GM18519 (cell line): ENCODE measurements at regions not wholly inside any gene's neighbourhood (a gene's known extent, or its start where the extent isn't known, plus 50 kb on each side); places are given as distances from the start of the nearest gene placed in this dataset.
"Not testable (repeated sequence)": the region's sequence is repeated elsewhere in the genome, so short reads cannot be mapped to it uniquely, and the experiment has no call there.

Experiments used
- ATAC-seq: cut with Tn5 transposase; IDR thresholded peaks from one replicate; pipeline ENCODE4 v1.9.1; 2021; ENCODE audit warnings: mild to moderate bottlenecking, moderate library complexity; ENCODE audit not compliant: unreplicated experiment, low FRiP score

DNA sequence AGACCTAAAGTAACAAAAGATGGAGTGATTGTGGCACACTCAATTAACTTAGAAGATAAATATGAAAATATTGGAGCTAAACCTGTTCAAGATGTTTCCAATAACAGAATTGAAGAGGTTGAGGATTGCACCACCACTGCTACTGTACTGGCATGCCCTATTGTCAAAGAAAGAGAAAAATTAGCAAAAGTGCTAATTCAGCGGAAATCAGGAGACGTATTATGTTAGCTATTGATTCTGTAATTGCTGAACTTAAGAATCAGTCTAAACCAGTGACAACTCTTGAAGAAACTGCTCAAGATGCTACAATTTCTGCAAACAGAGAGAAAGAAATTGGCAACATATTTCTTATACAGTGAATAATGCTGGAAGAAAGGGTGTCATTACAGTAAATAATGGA, 754.4 kb downstream of the CDH18 start:
- ATAC-seq = no peak

- no peak for ATAC-seq
These were observed 752.9 kb downstream of the CDH18 start for GRCh38 chr5:19235101-19235584.

- no peak for ATAC-seq
These were observed 747.8 kb downstream of the CDH18 start for GRCh38 chr5:19240170-19240569.

DNA sequence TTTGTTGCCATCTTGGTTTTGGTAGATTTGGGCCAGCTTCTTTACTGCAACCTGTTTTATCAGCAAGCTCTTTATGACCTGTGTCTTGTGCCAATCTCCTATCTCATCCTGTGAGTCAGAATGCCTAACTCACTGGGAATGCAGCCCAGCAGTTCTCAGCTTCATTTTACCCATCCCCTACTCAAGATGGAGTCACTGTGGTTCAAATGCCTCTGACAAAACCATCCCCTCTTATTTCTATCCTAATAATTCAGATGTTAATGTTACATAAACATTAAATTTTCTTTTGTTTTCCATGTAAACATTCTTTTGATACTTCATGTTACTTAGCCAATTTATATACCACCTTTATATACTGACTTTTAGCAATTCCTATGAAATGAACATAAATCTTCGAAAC, 746.3 kb downstream of the CDH18 start:
- no peak for ATAC-seq

DNA sequence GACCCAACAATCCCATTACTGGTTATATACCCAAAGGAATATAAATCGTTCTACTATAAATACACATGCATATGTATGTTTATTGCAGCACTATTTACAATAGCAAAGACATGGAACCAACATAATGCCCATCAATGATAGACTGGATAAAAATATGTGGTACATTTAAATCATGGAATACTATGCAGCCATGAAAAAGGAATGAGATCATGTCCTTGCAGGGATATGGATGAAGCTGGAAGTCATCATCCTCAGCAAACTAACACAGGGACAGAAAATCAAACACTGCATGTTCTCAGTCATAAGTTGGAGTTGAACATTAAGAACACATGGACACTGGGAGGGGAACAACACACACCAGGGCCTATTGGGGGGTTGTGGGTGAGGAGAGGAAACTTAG, 741.8 kb downstream of the CDH18 start:
- ATAC-seq = not testable (repeated sequence)

- no peak for ATAC-seq
These were observed 740.7 kb downstream of the CDH18 start for GRCh38 chr5:19247302-19247701.

DNA sequence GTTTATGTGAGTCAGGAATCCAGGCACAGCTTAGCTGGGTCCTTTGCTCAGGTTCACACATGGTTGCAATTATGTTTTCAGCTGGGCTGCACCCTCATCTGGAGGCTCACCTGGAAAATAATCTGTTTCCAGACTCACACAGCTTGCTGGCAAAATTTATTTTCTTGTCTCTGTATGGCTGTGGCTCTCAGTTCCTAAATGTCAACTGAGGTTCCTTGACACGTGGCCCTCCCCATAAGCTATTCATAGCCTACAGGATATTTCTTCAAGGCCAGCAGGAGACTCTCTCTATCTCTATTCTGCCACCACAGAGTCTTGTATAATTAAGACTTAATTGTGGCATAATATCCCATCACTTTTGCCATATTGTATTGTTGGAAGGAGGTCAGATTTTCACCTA, 732.0 kb downstream of the CDH18 start:
- ATAC-seq = no peak

- ATAC-seq = no peak
These were observed 729.3 kb downstream of the CDH18 start for GRCh38 chr5:19258686-19259085.

DNA sequence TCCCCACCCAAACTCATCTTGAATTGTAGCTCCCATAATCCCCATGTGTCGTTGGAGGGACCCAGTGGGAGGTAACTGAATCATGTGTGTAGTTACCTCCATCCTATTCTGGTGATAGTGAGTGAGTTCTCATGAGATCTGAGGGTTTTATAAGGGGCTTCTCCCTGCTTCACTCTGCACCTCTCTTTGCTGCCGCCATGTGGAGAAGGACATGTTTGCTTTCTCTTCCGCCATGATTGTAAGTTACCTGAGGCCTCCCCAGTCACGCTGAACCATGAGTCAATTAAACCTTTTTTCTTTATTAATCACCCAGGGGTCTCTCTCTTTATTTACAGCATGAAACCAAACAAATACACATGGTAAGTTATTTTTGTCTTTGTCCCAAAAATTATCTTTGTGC, 726.1 kb downstream of the CDH18 start:
- ATAC-seq = no peak

DNA sequence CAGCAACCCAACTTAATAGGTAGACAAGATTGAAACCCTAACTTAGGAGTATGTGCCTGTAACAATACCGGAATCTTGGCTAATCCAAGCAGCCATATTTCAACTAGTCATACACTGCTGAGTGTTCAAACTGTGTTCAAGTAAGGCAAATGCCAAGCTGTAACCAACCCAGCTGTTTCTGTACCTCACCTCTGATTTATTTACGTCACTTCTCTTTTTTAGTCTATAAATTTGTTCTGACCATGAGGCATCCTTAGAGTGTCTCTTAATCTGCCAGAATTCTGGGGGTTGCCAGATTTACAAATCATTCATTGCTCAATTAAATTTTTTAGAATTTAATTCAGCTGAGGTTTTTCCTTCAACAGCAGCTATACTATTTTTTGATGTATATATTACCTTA, 723.2 kb downstream of the CDH18 start:
- ATAC-seq = no peak

GRCh38 chr5:19266791-19267190, 721.2 kb downstream of the CDH18 start:
- ATAC-seq = no peak

DNA sequence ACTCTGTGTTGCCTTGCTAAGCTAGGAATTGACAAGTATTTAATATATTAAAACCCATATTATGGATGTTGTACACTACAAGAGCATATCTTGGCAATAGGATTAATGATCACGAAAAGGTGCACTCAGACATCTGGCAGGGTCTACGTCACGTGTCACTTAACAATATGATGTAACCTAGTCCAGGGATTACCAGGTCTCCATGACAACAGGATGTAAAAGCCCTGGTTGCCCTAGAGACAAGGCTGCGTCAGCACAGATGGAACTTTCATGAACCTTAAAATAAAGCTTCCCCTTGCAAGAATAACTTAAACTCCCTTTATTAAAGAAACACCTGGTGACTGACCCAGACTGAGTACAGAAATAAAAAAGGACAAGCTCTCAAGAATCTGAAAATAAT, 717.8 kb downstream of the CDH18 start:
- no peak for ATAC-seq

DNA sequence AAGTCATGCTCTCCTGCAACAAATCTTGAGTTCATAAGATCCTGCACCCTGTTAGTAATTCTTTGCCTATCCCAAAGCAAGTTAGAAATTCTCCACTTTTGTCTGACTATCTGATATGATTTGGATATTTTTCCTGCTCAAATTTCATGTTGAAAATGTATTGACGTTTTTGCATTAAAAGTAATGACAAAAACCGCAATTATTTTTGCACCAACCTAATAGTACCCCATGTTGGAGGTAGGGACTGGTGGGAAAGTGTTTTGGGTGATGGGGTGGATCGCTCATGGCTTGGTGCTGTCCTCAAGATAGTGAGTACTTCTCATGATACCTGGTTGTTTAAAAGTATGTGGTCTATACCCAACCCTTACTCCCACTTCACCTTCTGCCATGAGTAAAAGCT, 713.4 kb downstream of the CDH18 start:
- ATAC-seq = no peak

DNA sequence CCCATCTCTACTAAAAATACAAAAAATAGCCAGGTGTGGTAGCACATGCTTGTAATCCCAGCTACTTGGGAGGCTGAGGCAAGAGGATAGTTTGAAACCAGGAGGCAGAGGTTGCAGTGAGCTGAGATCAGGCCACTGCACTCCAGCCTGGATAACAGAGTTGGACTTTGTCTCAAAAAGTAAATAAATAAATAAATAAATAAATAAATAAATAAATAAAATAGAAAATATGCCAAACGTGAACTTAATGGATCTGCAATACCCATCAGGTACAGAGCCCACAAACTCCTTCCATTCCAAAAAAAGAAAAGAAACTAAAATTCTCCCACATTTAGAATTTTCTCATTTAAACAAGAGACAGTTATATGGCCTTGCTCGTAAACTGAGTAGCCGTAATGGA, 702.7 kb downstream of the CDH18 start:
- no peak for ATAC-seq

- ATAC-seq = not testable (repeated sequence)
These were observed 700.3 kb downstream of the CDH18 start for GRCh38 chr5:19287548-19288277.

DNA sequence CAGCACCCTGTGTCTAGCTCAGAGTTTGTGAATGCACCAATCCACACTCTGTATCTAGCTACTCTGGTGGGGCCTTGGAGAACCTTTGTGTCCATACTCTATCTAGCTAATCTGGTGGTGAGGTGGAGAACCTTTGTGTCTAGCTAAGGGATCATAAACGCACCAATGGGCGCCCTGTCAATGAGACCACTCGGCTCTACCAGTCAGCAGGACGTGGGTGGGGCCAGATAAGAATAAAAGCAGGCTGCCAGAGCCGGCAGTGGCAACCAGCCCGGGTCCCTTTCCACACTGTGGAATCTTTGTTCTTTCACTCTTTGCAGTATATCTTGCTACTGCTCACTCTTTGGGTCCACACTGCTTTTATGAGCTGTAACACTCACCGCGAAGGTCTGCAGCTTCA, 699.7 kb downstream of the CDH18 start:
- not testable (repeated sequence) for ATAC-seq

GRCh38 chr5:19297934-19298333, 690.1 kb downstream of the CDH18 start:
- ATAC-seq = no peak

DNA sequence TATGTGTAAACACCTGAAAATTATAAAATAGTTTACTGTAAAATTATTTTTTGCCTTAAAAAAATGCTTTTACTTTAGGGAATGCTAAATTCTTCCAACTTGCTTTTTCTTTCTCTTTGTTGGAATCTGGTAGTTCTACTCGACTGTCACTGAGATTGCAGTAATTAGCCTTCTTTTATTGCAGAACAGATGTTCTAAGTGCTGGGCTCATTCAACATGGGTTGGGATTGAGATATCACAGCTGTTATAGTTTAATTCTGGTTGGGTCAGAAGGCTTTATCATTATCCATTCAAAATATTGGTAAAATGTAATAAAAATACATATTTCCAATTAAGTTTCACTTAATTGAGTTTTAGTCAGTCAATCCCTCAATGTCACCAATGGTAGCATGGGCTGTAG, 686.7 kb downstream of the CDH18 start:
- ATAC-seq = no peak

- ATAC-seq = no peak
These were observed 673.2 kb downstream of the CDH18 start for GRCh38 chr5:19314840-19315239.

DNA sequence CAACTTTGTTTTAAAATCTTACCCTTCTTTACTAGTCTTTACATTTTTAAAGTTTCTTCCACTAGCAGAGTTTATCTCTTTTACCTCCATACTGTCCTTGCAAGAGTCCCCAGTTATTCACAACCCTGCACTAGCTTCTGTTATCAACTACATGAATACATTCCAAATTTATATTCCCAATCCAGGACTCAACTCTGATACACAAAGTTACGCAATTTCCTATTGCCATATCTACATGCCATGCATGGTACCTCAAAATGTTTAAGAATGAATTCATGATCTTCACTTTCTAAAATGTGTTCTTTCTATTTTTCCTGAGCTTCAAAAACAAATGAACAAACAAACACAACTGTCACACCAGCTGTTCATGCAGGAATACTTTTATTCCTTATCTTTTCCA, 668.7 kb downstream of the CDH18 start:
- ATAC-seq = no peak

DNA sequence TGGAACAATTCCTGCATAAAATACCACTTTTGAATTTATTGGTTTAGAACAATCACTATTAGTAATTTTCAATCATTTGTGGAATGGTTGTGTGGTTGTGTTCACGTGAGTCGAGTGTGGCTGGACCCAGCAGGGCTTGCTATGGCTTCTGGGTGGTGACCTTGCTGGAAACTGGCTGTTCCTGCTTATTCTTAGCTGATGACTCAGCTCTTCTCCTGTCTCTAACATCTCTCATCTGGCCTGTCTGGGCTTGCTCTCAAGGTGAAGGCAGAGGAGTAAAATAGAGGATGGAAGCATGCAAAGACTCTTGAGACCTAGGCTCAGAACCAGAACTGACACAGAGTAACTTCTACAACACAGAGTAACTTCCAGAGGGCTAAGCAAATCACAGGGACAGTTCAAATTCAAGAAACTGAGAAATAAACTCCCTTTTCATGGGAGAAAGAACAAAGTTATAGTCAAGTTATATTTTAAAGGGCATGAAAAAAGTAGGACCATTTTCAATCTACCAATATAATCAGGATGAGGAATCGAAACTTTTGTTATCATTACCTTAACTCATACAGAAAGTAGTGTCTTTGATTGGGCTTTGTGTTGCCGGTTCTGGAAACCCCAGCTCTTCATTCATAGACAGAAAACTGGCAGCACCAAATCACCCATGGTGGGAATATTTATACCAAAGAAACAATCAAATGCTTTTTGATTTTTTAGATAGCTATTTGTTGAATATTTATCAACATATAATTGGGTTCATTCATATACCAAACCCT, 665.1 kb downstream of the CDH18 start:
- no peak for ATAC-seq

- no peak for ATAC-seq
These were observed 653.7 kb downstream of the CDH18 start for GRCh38 chr5:19334278-19334677.
